GM23338 (cell line): ENCODE measurements at regions not wholly inside any gene's neighbourhood (a gene's known extent, or its start where the extent isn't known, plus 50 kb on each side); places are given as distances from the start of the nearest gene placed in this dataset.

Experiments
- ATAC-seq: fragments of 200-7000 bp; cut with Tn5 transposase; 3 replicates; pipeline ENCODE4 v1.9.1; 2020
- DNase-seq: peaks from one replicate; pipeline ENCODE4 v3.0.0-alpha.2; 2015; ENCODE audit warnings: low spot score
- H2AFZ ChIP-seq: fragments of 200-600 bp; sonication (generic); 2 replicates; pipeline ENCODE4 v1.8.0; 2016; ENCODE audit warnings: antibody characterized with exemption, mild to moderate bottlenecking, moderate library complexity
- H3F3A ChIP-seq: fragments of 200-600 bp; sonication (generic); replicated peaks from 2 replicates; pipeline ENCODE4 v1.8.0; 2017; ENCODE audit warnings: antibody characterized with exemption, mixed run types, low read depth
- H3K27ac ChIP-seq: fragments of 200-600 bp; sonication (generic); 2 replicates; pipeline ENCODE4 v1.6.1; 2016; ENCODE audit warnings: low read depth
- H3K27me3 ChIP-seq: fragments of 200-600 bp; sonication (generic); 2 replicates; pipeline ENCODE4 v1.8.0; 2016; ENCODE audit warnings: mild to moderate bottlenecking, mixed run types, moderate library complexity; ENCODE audit not compliant: insufficient read depth
- H3K36me3 ChIP-seq: fragments of 200-600 bp; sonication (generic); 2 replicates; pipeline ENCODE4 v1.8.0; 2016; ENCODE audit warnings: mild to moderate bottlenecking; ENCODE audit not compliant: insufficient read depth
- H3K4me1 ChIP-seq: fragments of 200-600 bp; sonication (generic); 2 replicates; pipeline ENCODE4 v1.8.0; 2016; ENCODE audit warnings: mild to moderate bottlenecking, moderate library complexity; ENCODE audit not compliant: insufficient read depth
- H3K4me2 ChIP-seq: fragments of 200-600 bp; sonication (generic); 2 replicates; pipeline ENCODE4 v1.7.1; 2017; ENCODE audit warnings: mixed run types
- H3K4me3 ChIP-seq: fragments of 200-600 bp; sonication (generic); 2 replicates; pipeline ENCODE4 v1.6.1; 2016; ENCODE audit warnings: mixed run types
- H3K79me2 ChIP-seq: fragments of 200-600 bp; sonication (generic); replicated peaks from 2 replicates; pipeline ENCODE4 v1.8.0; 2017; ENCODE audit warnings: mild to moderate bottlenecking; ENCODE audit not compliant: insufficient read depth
- H3K9me2 ChIP-seq: fragments of 200-600 bp; sonication (generic); 2 replicates; pipeline ENCODE4 v1.8.0; 2017; ENCODE audit not compliant: insufficient read depth
- H4K20me1 ChIP-seq: fragments of 200-600 bp; sonication (generic); replicated peaks from 2 replicates; pipeline ENCODE4 v1.8.0; 2017; ENCODE audit warnings: mild to moderate bottlenecking; ENCODE audit not compliant: insufficient read depth
- H3K27ac Mint-ChIP-seq: 2 replicates; pipeline ENCODE4 v1.8.0; 2020; ENCODE audit warnings: inconsistent platforms, mild to moderate bottlenecking, moderate library complexity, mixed read lengths
- H3K27me3 Mint-ChIP-seq: 3 replicates; pipeline ENCODE4 v1.8.0; 2022; ENCODE audit warnings: low read depth, mild to moderate bottlenecking, moderate library complexity, mixed read lengths, inconsistent platforms; ENCODE audit not compliant: insufficient read depth, poor library complexity
- H3K36me3 Mint-ChIP-seq: 3 replicates; pipeline ENCODE4 v1.8.0; 2021; ENCODE audit warnings: low read depth, mild to moderate bottlenecking, inconsistent platforms, moderate library complexity, mixed read lengths
- H3K4me1 Mint-ChIP-seq: 3 replicates; pipeline ENCODE4 v1.8.0; 2020; ENCODE audit warnings: mild to moderate bottlenecking, inconsistent platforms, mixed read lengths
- H3K4me3 Mint-ChIP-seq: 3 replicates; pipeline ENCODE4 v1.8.0; 2021; ENCODE audit warnings: moderate library complexity, mild to moderate bottlenecking, inconsistent platforms, mixed read lengths
- H3K9me3 Mint-ChIP-seq: 3 replicates; pipeline ENCODE4 v1.8.0; 2020; ENCODE audit warnings: moderate library complexity, mild to moderate bottlenecking, inconsistent platforms, mixed read lengths
- CREB1 ChIP-seq: fragments of 250-450 bp; sonication (Bioruptor Pico); IDR thresholded peaks from 2 replicates; pipeline ENCODE4 v1.5.0; 2020; ENCODE audit warnings: low read depth, mild to moderate bottlenecking, moderate library complexity
- CTCF ChIP-seq, 2 experiments: fragments of 200-600 bp in 1 of 2; sonication (generic) in 1 of 2; conservative IDR thresholded peaks; 2 replicates each; pipeline versions ENCODE4 v1.5.1 to v1.6.1; 2016 to 2017; ENCODE audit warnings: antibody characterized with exemption in 2 of 2, low read depth in 2 of 2, mild to moderate bottlenecking in 2 of 2, moderate library complexity in 1 of 2
- ETS1 ChIP-seq: IDR thresholded peaks from 2 replicates; pipeline ENCODE4 v1.6.1; 2016; ENCODE audit warnings: antibody characterized with exemption
- EZH2 ChIP-seq: fragments of 200-600 bp; sonication (generic); IDR thresholded peaks from one replicate; pipeline ENCODE4 v1.8.0; 2017; ENCODE audit warnings: antibody characterized with exemption, mild to moderate bottlenecking, low read depth; ENCODE audit not compliant: unreplicated experiment
- EZH2phosphoT487 ChIP-seq: fragments of 200-600 bp; sonication (generic); IDR thresholded peaks from one replicate; pipeline ENCODE4 v1.8.1; 2018; ENCODE audit warnings: antibody characterized with exemption; ENCODE audit not compliant: unreplicated experiment
- JUNB ChIP-seq: IDR thresholded peaks from one replicate; pipeline ENCODE4 v1.6.1; 2016; ENCODE audit warnings: antibody characterized with exemption; ENCODE audit not compliant: unreplicated experiment
- NANOG ChIP-seq: IDR thresholded peaks from 2 replicates; pipeline ENCODE4 v1.6.1; 2016; ENCODE audit warnings: antibody characterized with exemption, borderline replicate concordance
- POLR2AphosphoS5 ChIP-seq: IDR thresholded peaks from 2 replicates; pipeline ENCODE4 v1.6.1; 2016; ENCODE audit warnings: antibody characterized with exemption, low read depth
- REST ChIP-seq: IDR thresholded peaks from one replicate; pipeline ENCODE4 v1.6.1; 2018; ENCODE audit warnings: antibody characterized with exemption; ENCODE audit not compliant: unreplicated experiment
- STAT1 ChIP-seq: IDR thresholded peaks from one replicate; pipeline ENCODE4 v1.6.1; 2016; ENCODE audit warnings: antibody characterized with exemption; ENCODE audit not compliant: unreplicated experiment
- ZNF114 ChIP-seq: fragments of 250-450 bp; sonication (Bioruptor Pico); IDR thresholded peaks from 2 replicates; pipeline ENCODE4 v1.5.0; 2020; ENCODE audit warnings: mild to moderate bottlenecking, moderate library complexity
- ZNF331 ChIP-seq: fragments of 250-450 bp; sonication (Bioruptor Pico); IDR thresholded peaks from 2 replicates; pipeline ENCODE4 v1.5.0; 2020; ENCODE audit warnings: low read depth, mild to moderate bottlenecking, moderate library complexity
- ZNF462 ChIP-seq: fragments of 250-450 bp; sonication (Bioruptor Pico); IDR thresholded peaks from 2 replicates; pipeline ENCODE4 v1.5.0; 2020; ENCODE audit warnings: mild to moderate bottlenecking, moderate library complexity

- TF ChIP-seq POLR2AphosphoS5, result no peak
- no peak for TF ChIP-seq EZH2phosphoT487
- no peak for TF ChIP-seq EZH2
- TF ChIP-seq JUNB, result no peak
- no peak for TF ChIP-seq ZNF331 (CRISPR knock-in tag)
Observed at GRCh38 chr2:100754951-100755350, 65.0 kb upstream of the NPAS2 start (continued).

GRCh38 chr2:100755441-100755840, 64.5 kb upstream of the NPAS2 start:
- Histone ChIP-seq H3K27ac (no peak overlapping the region), H4K20me1 (no peaks in the 10 kb centered on the region), H3K27me3 (no peaks in the 10 kb centered on the region), H3K9me2 (peaks cover 7% of the 10 kb centered on the region; the same call in 1 of the 2 replicates), H3K36me3 (no peaks in the 10 kb centered on the region), H3K4me1 (no peaks in the 10 kb centered on the region), H3K4me2 (no peak overlapping the region), H3K4me3 (no peak overlapping the region), H2AFZ (no peak overlapping the region), H3F3A (no peaks in the 10 kb centered on the region), H3K79me2 (no peaks in the 10 kb centered on the region)
- no peaks in the 10 kb centered on the region for H3K9me3 Mint-ChIP-seq
- H3K4me1 Mint-ChIP-seq, result no peaks in the 10 kb centered on the region; the same call in 2 of the 3 replicates
- no peaks in the 10 kb centered on the region for H3K36me3 Mint-ChIP-seq
- H3K27me3 Mint-ChIP-seq, result peaks cover 2% of the 10 kb centered on the region
- DNase-seq (no peak), ATAC-seq (no peak)
- TF ChIP-seq ZNF114 (CRISPR knock-in tag), result no peak
- TF ChIP-seq STAT1, result no peak
- no peak for TF ChIP-seq EZH2phosphoT487
- TF ChIP-seq JUNB, result no peak
- no peak for TF ChIP-seq CTCF (conservative IDR thresholded peaks at IDR 0.05; ENCODE audit: low read depth in 2 of 2)
- no peak for TF ChIP-seq ZNF462 (CRISPR knock-in tag)
- TF ChIP-seq ZNF331 (CRISPR knock-in tag), result no peak
- TF ChIP-seq REST, result no peak
- no peak for TF ChIP-seq ETS1
- no peak for TF ChIP-seq NANOG
- TF ChIP-seq EZH2, result no peak
- no peak for TF ChIP-seq CREB1 (CRISPR knock-in tag)
- TF ChIP-seq POLR2AphosphoS5, result no peak
- no peak overlapping the region for H3K4me3 Mint-ChIP-seq
- H3K27ac Mint-ChIP-seq, result no peak overlapping the region
